Endodermal cell (in vitro differentiated cells): ENCODE measurements at regions not wholly inside any gene's neighbourhood (a gene's known extent, or its start where the extent isn't known, plus 50 kb on each side); places are given as distances from the start of the nearest gene placed in this dataset.

Experiments used
- DNase-seq: peaks from one replicate; pipeline ENCODE4 v3.0.0-alpha.2; 2017
- H3K27ac ChIP-seq: 2 replicates; pipeline ENCODE4 v1.5.1; 2013; ENCODE audit warnings: mild to moderate bottlenecking, low read depth, low read length, moderate library complexity
- H3K27me3 ChIP-seq: 2 replicates; pipeline ENCODE4 v1.6.1; 2013; ENCODE audit warnings: mild to moderate bottlenecking, low read length, moderate library complexity; ENCODE audit not compliant: insufficient read depth, control insufficient read depth, poor library complexity, severe bottlenecking
- H3K36me3 ChIP-seq: 2 replicates; pipeline ENCODE4 v1.7.0; 2013; ENCODE audit warnings: mild to moderate bottlenecking, low read length, moderate library complexity; ENCODE audit not compliant: control insufficient read depth, insufficient read depth
- H3K4me1 ChIP-seq: one replicate; pipeline ENCODE4 v1.7.0; 2013; ENCODE audit warnings: low read length; ENCODE audit not compliant: control insufficient read depth, insufficient read depth
- H3K4me3 ChIP-seq: 2 replicates; pipeline ENCODE4 v1.5.1; 2013; ENCODE audit warnings: mild to moderate bottlenecking, low read length, moderate library complexity
- H3K9ac ChIP-seq: 2 replicates; pipeline ENCODE4 v1.6.1; 2013; ENCODE audit warnings: mild to moderate bottlenecking, low read length, moderate library complexity; ENCODE audit not compliant: poor library complexity, severe bottlenecking; ENCODE audit errors: extremely low read depth
- H3K9me3 ChIP-seq: 2 replicates; pipeline ENCODE4 v1.6.1; 2013; ENCODE audit warnings: mild to moderate bottlenecking, low read length, moderate library complexity; ENCODE audit not compliant: control insufficient read depth
- H3K27ac Mint-ChIP-seq: 2 replicates; pipeline ENCODE4 v1.8.0; 2020; ENCODE audit warnings: mixed read lengths
- H3K27me3 Mint-ChIP-seq: 2 replicates; pipeline ENCODE4 v1.8.0; 2021; ENCODE audit warnings: mild to moderate bottlenecking, mixed read lengths; ENCODE audit not compliant: insufficient read depth
- H3K36me3 Mint-ChIP-seq: 2 replicates; pipeline ENCODE4 v1.8.0; 2020; ENCODE audit warnings: low read depth, mixed read lengths
- H3K4me1 Mint-ChIP-seq: 2 replicates; pipeline ENCODE4 v1.8.0; 2020; ENCODE audit warnings: mixed read lengths
- H3K4me3 Mint-ChIP-seq: 2 replicates; pipeline ENCODE4 v1.8.0; 2020; ENCODE audit warnings: mild to moderate bottlenecking, moderate library complexity, mixed read lengths
- H3K9me3 Mint-ChIP-seq: 2 replicates; pipeline ENCODE4 v1.8.0; 2020; ENCODE audit warnings: mild to moderate bottlenecking, mixed read lengths
- CTCF ChIP-seq: fragments of 200-600 bp; sonication (generic); conservative IDR thresholded peaks from 2 replicates; pipeline ENCODE4 v1.5.0; 2021; ENCODE audit warnings: antibody characterized with exemption, mild to moderate bottlenecking
- WGBS, 2 experiments: methylation state at CpG; one replicate each; pipeline versions ENCODE4 v1.1.5 to v1.1.7; 2013; ENCODE audit warnings: missing lambda C conversion rate in 2 of 2, mixed read lengths in 1 of 2; ENCODE audit not compliant: insufficient coverage in 1 of 2, insufficient read length in 1 of 2; 5-methylcytosine and 5-hydroxymethylcytosine counted together

- H3K27me3 Mint-ChIP-seq, result no peaks in the 10 kb centered on the region
- 0% methylated on average over 23 to 42 of the region's 42 CpGs for WGBS, 2 experiments
- peaks cover 30% of the 10 kb centered on the region for H3K4me1 Mint-ChIP-seq
- Histone ChIP-seq H3K4me3 (peak overlapping the region; percentile 95), H3K4me1 (peaks cover 10% of the 10 kb centered on the region), H3K27ac (peak overlapping the region; percentile 89), H3K9me3 (no peaks in the 10 kb centered on the region), H3K36me3 (no peaks in the 10 kb centered on the region), H3K27me3 (no peaks in the 10 kb centered on the region), H3K9ac (peak overlapping the region; percentile 98)
- H3K36me3 Mint-ChIP-seq, result no peaks in the 10 kb centered on the region
- peak; percentile 90 for DNase-seq
- no peak for TF ChIP-seq CTCF
- no peaks in the 10 kb centered on the region for H3K9me3 Mint-ChIP-seq
- peak overlapping the region; percentile 100 for H3K4me3 Mint-ChIP-seq
- peak overlapping the region; percentile 100 for H3K27ac Mint-ChIP-seq
Observed at GRCh38 chr6:26199057-26199772, 112.0 kb downstream of the HFE start.

DNA sequence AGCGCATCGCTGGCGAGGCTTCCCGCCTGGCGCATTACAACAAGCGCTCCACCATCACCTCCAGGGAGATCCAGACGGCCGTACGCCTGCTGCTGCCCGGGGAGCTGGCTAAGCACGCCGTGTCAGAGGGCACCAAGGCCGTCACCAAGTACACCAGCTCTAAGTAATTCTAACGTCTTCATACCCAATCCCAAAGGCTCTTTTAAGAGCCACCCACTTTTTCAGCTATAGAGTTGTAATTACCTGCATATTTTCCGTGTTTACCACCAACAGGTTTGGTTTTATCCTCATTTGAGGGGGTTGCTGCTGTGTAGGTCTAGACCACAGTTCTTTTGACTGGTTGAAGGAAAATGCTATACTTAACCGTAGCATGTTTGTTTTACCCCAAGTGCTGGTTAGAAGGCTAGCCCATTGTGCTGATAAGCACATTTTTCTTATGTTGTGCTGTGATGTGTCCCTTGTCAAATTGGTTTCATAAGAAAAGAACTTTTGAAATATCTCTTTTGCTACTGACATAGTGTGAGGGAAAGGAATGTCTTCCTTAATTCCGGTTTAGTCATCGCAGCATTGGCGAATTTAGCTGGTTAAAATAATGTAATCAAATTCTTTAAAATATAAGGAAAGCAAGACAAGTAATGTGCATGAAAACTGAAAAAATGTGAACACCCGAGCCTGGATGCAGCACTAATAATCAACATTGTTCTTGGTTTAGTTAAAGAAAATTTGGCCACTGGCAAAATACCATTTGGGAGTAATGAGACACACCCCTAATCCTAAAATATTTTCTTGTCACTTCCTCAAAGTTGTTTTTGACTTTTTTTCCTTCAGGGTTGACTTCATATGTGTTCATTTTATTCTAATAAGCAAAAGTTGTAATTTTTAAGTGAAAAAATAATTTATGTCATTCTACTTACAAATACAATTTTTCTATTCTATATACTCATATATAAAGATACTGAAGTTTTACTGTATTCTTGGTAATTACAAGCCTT, 112.8 kb downstream of the HFE start:
- no peaks in the 10 kb centered on the region for H3K9me3 Mint-ChIP-seq
- H3K36me3 Mint-ChIP-seq, result no peaks in the 10 kb centered on the region
- no peaks in the 10 kb centered on the region for H3K27me3 Mint-ChIP-seq
- H3K4me3 Mint-ChIP-seq, result peak overlapping the region; percentile 100
- TF ChIP-seq CTCF, result no peak
- no peaks in the 10 kb centered on the region for H3K9me3 ChIP-seq
- WGBS, 2 experiments, result 1 to 6% methylated on average over 10 to 20 of the region's 20 CpGs
- no peaks in the 10 kb centered on the region for H3K36me3 ChIP-seq
- peak overlapping the region; percentile 100 for H3K27ac Mint-ChIP-seq
- H3K27me3 ChIP-seq, result no peaks in the 10 kb centered on the region
- peak overlapping the region; percentile 98 for H3K9ac ChIP-seq
- peaks cover 6% of the 10 kb centered on the region for H3K4me1 ChIP-seq
- peaks cover 22% of the 10 kb centered on the region for H3K4me1 Mint-ChIP-seq
- DNase-seq, result no peak
- peak overlapping the region; percentile 95 for H3K4me3 ChIP-seq
- peak overlapping the region; percentile 89 for H3K27ac ChIP-seq

DNA sequence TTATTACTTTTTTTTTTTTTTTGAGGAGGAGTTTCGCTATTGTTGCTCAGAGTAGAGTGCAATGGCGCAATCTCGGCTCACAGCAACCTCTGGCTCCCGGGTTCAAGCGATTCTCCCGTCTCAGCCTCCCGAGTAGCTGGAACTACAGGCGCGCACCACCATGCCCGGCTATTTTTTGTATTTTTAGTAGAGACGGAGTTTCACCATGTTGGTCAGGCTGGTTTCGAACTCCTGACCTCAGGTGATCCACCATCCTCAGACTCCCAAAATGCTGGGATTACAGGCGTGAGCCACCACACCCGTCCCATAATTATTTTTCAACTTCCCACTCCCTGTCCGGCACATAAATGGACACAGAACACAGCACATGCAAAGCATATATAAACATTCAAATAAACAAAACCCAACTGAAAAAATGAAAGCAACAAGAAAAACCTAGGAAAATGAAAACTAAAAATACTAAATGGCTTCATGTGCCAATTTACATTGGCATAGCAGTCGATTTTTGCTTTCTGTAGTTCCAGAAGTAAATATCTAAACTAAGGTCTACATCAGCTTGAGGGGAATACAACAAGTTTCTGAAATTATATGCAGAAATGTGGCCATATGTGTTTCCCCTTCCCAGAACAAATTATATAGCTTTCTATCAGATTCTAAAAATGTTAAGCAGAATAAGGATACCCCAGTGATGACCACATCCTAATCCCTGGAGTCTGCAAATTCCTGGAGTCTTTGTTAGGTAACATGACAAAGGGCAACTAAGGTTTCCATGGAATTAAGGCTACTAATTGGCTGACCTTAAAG, 113.9 kb downstream of the HFE start:
- Histone ChIP-seq H3K9ac (no peak overlapping the region), H3K4me1 (peaks cover 5% of the 10 kb centered on the region), H3K27ac (no peak overlapping the region), H3K4me3 (no peak overlapping the region), H3K27me3 (no peaks in the 10 kb centered on the region), H3K9me3 (no peaks in the 10 kb centered on the region), H3K36me3 (no peaks in the 10 kb centered on the region)
- H3K27me3 Mint-ChIP-seq, result no peaks in the 10 kb centered on the region
- WGBS, 2 experiments, result 94 to 96% methylated on average over 14 to 16 of the region's 16 CpGs
- H3K36me3 Mint-ChIP-seq, result no peaks in the 10 kb centered on the region
- TF ChIP-seq CTCF, result no peak
- H3K4me1 Mint-ChIP-seq, result peaks cover 20% of the 10 kb centered on the region
- peak overlapping the region; percentile 90 for H3K27ac Mint-ChIP-seq
- no peaks in the 10 kb centered on the region for H3K9me3 Mint-ChIP-seq
- H3K4me3 Mint-ChIP-seq, result peak overlapping the region; percentile 39
- DNase-seq, result peak; percentile 40
